IMR-90 (cell line): ENCODE measurements at regions not wholly inside any gene's neighbourhood (a gene's known extent, or its start where the extent isn't known, plus 50 kb on each side); places are given as distances from the start of the nearest gene placed in this dataset.

Source experiments
- ATAC-seq: fragments of 200-7000 bp; cut with Tn5 transposase; 2 replicates; pipeline ENCODE4 v1.9.1; 2020; ENCODE audit warnings: low read depth, mild to moderate bottlenecking, moderate library complexity
- BruUV-seq: library from RNA; stranded (reverse); fragments of 400-500 nt; replicated peaks from 2 replicates; lab custom pipeline; 2021; lab: Mats Ljungman, UMichigan
- CTCF ChIA-PET: fragments of 300-600 bp; formaldehyde crosslinking; extraction: SDS; loops from one replicate; lab custom pipeline; 2021; ENCODE audit warnings: antibody characterized with exemption; lab: Yijun Ruan, JAX
- POLR2A ChIA-PET: fragments of 300-600 bp; sonication (Branson Sonifier 250); formaldehyde crosslinking; loops from one replicate; lab custom pipeline; 2022; ENCODE audit warnings: antibody characterized with exemption; ENCODE audit not compliant: unreplicated experiment; lab: Charles Lee
- DNase-seq: peaks from one replicate; pipeline ENCODE4 v3.0.0; 2013
- H2AFZ ChIP-seq: replicated peaks from 2 replicates; pipeline ENCODE3; 2013; ENCODE audit warnings: low read length, mild to moderate bottlenecking; ENCODE audit not compliant: poor library complexity
- H2AK5ac ChIP-seq: 2 replicates; pipeline ENCODE4 v1.6.1; 2013; ENCODE audit warnings: low read depth, low read length, inconsistent platforms
- H2AK9ac ChIP-seq: replicated peaks from 2 replicates; pipeline ENCODE3; 2013; ENCODE audit warnings: mild to moderate bottlenecking, low read depth, low read length, moderate library complexity; ENCODE audit not compliant: poor library complexity
- H2BK120ac ChIP-seq: 2 replicates; pipeline ENCODE4 v1.6.1; 2013; ENCODE audit warnings: low read depth, low read length, inconsistent platforms
- H2BK15ac ChIP-seq: 3 replicates; pipeline ENCODE4 v1.6.1; 2013; ENCODE audit warnings: low read depth, low read length, inconsistent platforms
- H2BK20ac ChIP-seq: 2 replicates; pipeline ENCODE4 v1.6.1; 2013; ENCODE audit warnings: low read depth, mild to moderate bottlenecking, inconsistent platforms, low read length, moderate library complexity
- H2BK5ac ChIP-seq: 2 replicates; pipeline ENCODE4 v1.6.1; 2013; ENCODE audit warnings: mild to moderate bottlenecking, low read depth, low read length, inconsistent platforms; ENCODE audit not compliant: poor library complexity, severe bottlenecking
- H3K14ac ChIP-seq: replicated peaks from 2 replicates; pipeline ENCODE4 v1.6.1; 2013; ENCODE audit warnings: low read depth, low read length, inconsistent platforms
- H3K18ac ChIP-seq: 2 replicates; pipeline ENCODE4 v1.6.1; 2013; ENCODE audit warnings: low read depth, low read length, control low read depth
- H3K23ac ChIP-seq: 2 replicates; pipeline ENCODE4 v1.6.1; 2013; ENCODE audit warnings: low read depth, low read length, inconsistent platforms
- H3K27ac ChIP-seq: 2 replicates; pipeline ENCODE4 v1.5.1; 2013; ENCODE audit warnings: mild to moderate bottlenecking, control low read depth, low read length; ENCODE audit not compliant: insufficient read depth
- H3K27me3 ChIP-seq: 2 replicates; pipeline ENCODE4 v1.6.1; 2013; ENCODE audit warnings: low read length; ENCODE audit not compliant: control insufficient read depth, insufficient read depth
- H3K36me3 ChIP-seq: 2 replicates; pipeline ENCODE4 v1.6.1; 2013; ENCODE audit warnings: low read length, mixed read lengths; ENCODE audit not compliant: control insufficient read depth, insufficient read depth
- H3K4ac ChIP-seq: 2 replicates; pipeline ENCODE4 v1.6.1; 2013; ENCODE audit warnings: low read depth, low read length, inconsistent platforms
- H3K4me1 ChIP-seq: 2 replicates; pipeline ENCODE4 v1.6.1; 2013; ENCODE audit warnings: low read length, mixed read lengths; ENCODE audit not compliant: control insufficient read depth, insufficient read depth
- H3K4me2 ChIP-seq: 2 replicates; pipeline ENCODE4 v1.6.1; 2013; ENCODE audit warnings: low read depth, mild to moderate bottlenecking, control low read depth, low read length, moderate library complexity
- H3K4me3 ChIP-seq: 2 replicates; pipeline ENCODE4 v1.5.1; 2013; ENCODE audit warnings: low read depth, mild to moderate bottlenecking, control low read depth, low read length, moderate library complexity; ENCODE audit not compliant: insufficient read depth
- H3K56ac ChIP-seq: 2 replicates; pipeline ENCODE4 v1.6.1; 2013; ENCODE audit warnings: low read length, inconsistent platforms; ENCODE audit not compliant: insufficient read depth; ENCODE audit errors: extremely low read depth
- H3K79me1 ChIP-seq, 2 experiments: 2 replicates each; pipeline ENCODE4 v1.6.1; 2013; ENCODE audit warnings: low read length in 2 of 2, inconsistent platforms in 1 of 2, low read depth in 1 of 2
- H3K9ac ChIP-seq: 2 replicates; pipeline ENCODE4 v1.6.1; 2013; ENCODE audit warnings: low read depth, low read length, control low read depth
- H3K9me1 ChIP-seq: 2 replicates; pipeline ENCODE4 v1.6.1; 2013; ENCODE audit warnings: low read length, inconsistent platforms; ENCODE audit not compliant: insufficient read depth
- H3K9me3 ChIP-seq: 2 replicates; pipeline ENCODE4 v1.6.1; 2013; ENCODE audit warnings: low read length; ENCODE audit not compliant: control insufficient read depth, insufficient read depth
- H4K20me1 ChIP-seq: 2 replicates; pipeline ENCODE4 v1.6.1; 2013; ENCODE audit warnings: low read length, inconsistent platforms; ENCODE audit not compliant: insufficient read depth
- H4K5ac ChIP-seq: 2 replicates; pipeline ENCODE4 v1.6.1; 2013; ENCODE audit warnings: mild to moderate bottlenecking, low read depth, low read length, control low read depth
- H4K8ac ChIP-seq, 2 experiments: 2 replicates each; pipeline ENCODE4 v1.6.1; 2013; ENCODE audit warnings: low read depth in 2 of 2, low read length in 2 of 2, control low read depth in 1 of 2, inconsistent platforms in 1 of 2
- H4K91ac ChIP-seq: 2 replicates; pipeline ENCODE4 v1.6.1; 2013; ENCODE audit warnings: low read depth, low read length, inconsistent platforms; ENCODE audit not compliant: insufficient read depth
- CHD1 ChIP-seq: IDR thresholded peaks from 2 replicates; pipeline ENCODE4 v1.6.1; 2012; ENCODE audit warnings: low read depth, low read length, improper control_type of control experiment
- CTCF ChIP-seq: conservative IDR thresholded peaks from 2 replicates; pipeline ENCODE4 v1.5.1; 2012; ENCODE audit warnings: mild to moderate bottlenecking, low read depth, low read length, improper control_type of control experiment
- ELK1 ChIP-seq: fragments of 150-350 bp; IDR thresholded peaks from 2 replicates; pipeline ENCODE4 v1.6.1; 2016; ENCODE audit warnings: low read depth, mild to moderate bottlenecking, low read length, moderate library complexity, borderline replicate concordance
- MAFK ChIP-seq: IDR thresholded peaks from 2 replicates; pipeline ENCODE4 v1.6.1; 2012; ENCODE audit warnings: low read depth, low read length, improper control_type of control experiment
- MAZ ChIP-seq: IDR thresholded peaks from 2 replicates; pipeline ENCODE4 v1.6.1; 2012; ENCODE audit warnings: low read depth, mild to moderate bottlenecking, low read length, improper control_type of control experiment, moderate library complexity, borderline replicate concordance
- MXI1 ChIP-seq: IDR thresholded peaks from 2 replicates; pipeline ENCODE4 v1.6.1; 2012; ENCODE audit warnings: low read depth, mild to moderate bottlenecking, low read length, moderate library complexity, borderline replicate concordance
- NFE2L2 ChIP-seq: fragments of 150-350 bp; IDR thresholded peaks from 2 replicates; pipeline ENCODE4 v1.6.1; 2016; ENCODE audit warnings: low read depth, mild to moderate bottlenecking, low read length
- POLR2A ChIP-seq: IDR thresholded peaks from 2 replicates; pipeline ENCODE4 v1.6.1; 2012; ENCODE audit warnings: mild to moderate bottlenecking, low read depth, low read length
- RAD21 ChIP-seq: IDR thresholded peaks from 2 replicates; pipeline ENCODE4 v1.6.1; 2012; ENCODE audit warnings: low read length, improper control_type of control experiment
- RCOR1 ChIP-seq: IDR thresholded peaks from 2 replicates; pipeline ENCODE4 v1.6.1; 2012; ENCODE audit warnings: mild to moderate bottlenecking, low read length, improper control_type of control experiment; ENCODE audit not compliant: insufficient replicate concordance
- RFX5 ChIP-seq: IDR thresholded peaks from 2 replicates; pipeline ENCODE4 v1.8.0; 2012; ENCODE audit warnings: low read depth, mild to moderate bottlenecking, low read length, moderate library complexity
- SMC3 ChIP-seq: fragments of 150-350 bp; IDR thresholded peaks from 2 replicates; pipeline ENCODE4 v1.6.1; 2016; ENCODE audit warnings: low read depth, mild to moderate bottlenecking, antibody characterized with exemption, low read length, moderate library complexity
- USF2 ChIP-seq: fragments of 150-350 bp; IDR thresholded peaks from 2 replicates; pipeline ENCODE4 v1.6.1; 2017; ENCODE audit warnings: mild to moderate bottlenecking, antibody characterized with exemption, low read length, low read depth
- WGBS, 2 experiments: methylation state at CpG; one replicate each; pipeline versions ENCODE4 v1.1.5 to v1.1.7; 2013; ENCODE audit warnings: missing lambda C conversion rate in 2 of 2; ENCODE audit not compliant: insufficient read length in 1 of 2; ENCODE audit errors: extremely low coverage in 2 of 2; 5-methylcytosine and 5-hydroxymethylcytosine counted together
- dilution Hi-C: fragments of 300-500 bp; cut with HindIII; formaldehyde crosslinking; loops from one replicate; pipeline ENCODE4 v1.14.3; 2018; ENCODE audit warnings: low sequenced_read_pairs; ENCODE audit not compliant: unreplicated experiment
- in situ Hi-C: fragments of 300-500 bp; cut with MboI; formaldehyde crosslinking; loops from 3 replicates; pipeline ENCODE4 v1.14.3; 2019; ENCODE audit warnings: low sequenced_read_pairs, inconsistent platforms, mixed read lengths
- intact Hi-C: fragments of 100-400 bp; cut with micrococcal nuclease; formaldehyde crosslinking; loops from 2 replicates; pipeline ENCODE4 v1.10.0; 2022

GRCh38 chr5:130501151-130501865 lies 597.0 kb downstream of the CHSY3 start:
- Histone ChIP-seq H3K14ac (no peak overlapping the region), H3K9ac (no peak overlapping the region), H3K27me3 (no peaks in the 10 kb centered on the region), H3K4ac (no peak overlapping the region), H3K18ac (no peak overlapping the region), H3K4me3 (no peak overlapping the region), H2BK20ac (no peak overlapping the region), H4K5ac (no peak overlapping the region), H4K91ac (no peak overlapping the region), H2AFZ (no peak overlapping the region), H2AK9ac (no peak overlapping the region), H3K4me1 (no peaks in the 10 kb centered on the region), H3K27ac (no peak overlapping the region), H3K4me2 (no peak overlapping the region), H4K20me1 (no peaks in the 10 kb centered on the region), H2BK5ac (no peak overlapping the region), H3K9me1 (no peaks in the 10 kb centered on the region), H3K56ac (no peak overlapping the region), H2BK15ac (no peak overlapping the region), H2AK5ac (no peak overlapping the region), H4K8ac (no peak overlapping the region), H3K36me3 (no peaks in the 10 kb centered on the region), H3K79me1 (no peaks in the 10 kb centered on the region), H3K23ac (no peak overlapping the region), H3K9me3 (no peaks in the 10 kb centered on the region), H2BK120ac (no peak overlapping the region)
- no CpG with 5 or more reads among the region's 3 CpGs for WGBS, 2 experiments
- DNase-seq (no peak), ATAC-seq (no peak)
- TF ChIP-seq MAZ: no peak
- no peak for TF ChIP-seq RCOR1
- TF ChIP-seq MAFK: no peak
- no peak for TF ChIP-seq RFX5
- no peak for TF ChIP-seq SMC3
- TF ChIP-seq USF2: no peak
- no peak for TF ChIP-seq RAD21
- TF ChIP-seq CTCF: no peak
- no peak for TF ChIP-seq NFE2L2
- TF ChIP-seq MXI1: no peak
- TF ChIP-seq ELK1: no peak
- no peak for TF ChIP-seq CHD1
- TF ChIP-seq POLR2A: no peak
- ChIA-PET POLR2A (no interaction called here), CTCF (no interaction called here)
- intact Hi-C loops (no loop called here), in situ Hi-C loops (no loop called here), dilution Hi-C loops (no loop called here)
- BruUV-seq: no TSS peak
